ENCODE measurements at regions not wholly inside any gene's neighbourhood (a gene's known extent, or its start where the extent isn't known, plus 50 kb on each side); places are given as distances from the start of the nearest gene placed in this dataset.

GRCh38 chr1:195562074-195562473 is 1046.2 kb downstream of the KCNT2 start:
- intact Hi-C loops (cut with DNase I) = no loop called here
- DNase-seq (no peak), ATAC-seq (ENCODE audit: poor library complexity) (no peak)

GRCh38 chr1:195550071-195550862 is 1058.0 kb downstream of the KCNT2 start:
- intact Hi-C loops (cut with DNase I) = no loop called here
- no peak for ATAC-seq (ENCODE audit: poor library complexity)
- DNase-seq = no peak

- intact Hi-C loops (cut with DNase I) = no loop called here
- no peak for ATAC-seq (ENCODE audit: poor library complexity)
- DNase-seq = no peak
Measured at GRCh38 chr1:195530961-195531360, 1077.3 kb downstream of the KCNT2 start.

- no peak for ATAC-seq (ENCODE audit: poor library complexity)
- no peak for DNase-seq
- intact Hi-C loops (cut with DNase I) = no loop called here
Measured at GRCh38 chr1:195529881-195530280, 1078.4 kb downstream of the KCNT2 start.

- ATAC-seq (ENCODE audit: poor library complexity) (no peak), DNase-seq (no peak)
- intact Hi-C loops (cut with DNase I) = no loop called here
Measured at GRCh38 chr1:195520757-195521156, 1087.5 kb downstream of the KCNT2 start.

- no peak for DNase-seq
- ATAC-seq (ENCODE audit: poor library complexity) = no peak
- intact Hi-C loops (cut with DNase I) = no loop called here
Measured at GRCh38 chr1:195516036-195516435, 1092.2 kb downstream of the KCNT2 start.

GRCh38 chr1:195511501-195511900 is 1096.7 kb downstream of the KCNT2 start:
- intact Hi-C loops (cut with DNase I) = no loop called here
- no peak for ATAC-seq (ENCODE audit: poor library complexity)
- DNase-seq = no peak

- intact Hi-C loops (cut with DNase I) = no loop called here
- no peak for ATAC-seq (ENCODE audit: poor library complexity)
- DNase-seq = no peak
Measured at GRCh38 chr1:195501118-195501517, 1107.1 kb downstream of the KCNT2 start.

GRCh38 chr1:195495720-195496635 is 1112.3 kb downstream of the KCNT2 start:
- ATAC-seq (ENCODE audit: poor library complexity) (no peak), DNase-seq (no peak)
- intact Hi-C loops (cut with DNase I) = no loop called here

GRCh38 chr1:195482137-195482536 is 1126.1 kb downstream of the KCNT2 start:
- DNase-seq (no peak), ATAC-seq (ENCODE audit: poor library complexity) (no peak)
- intact Hi-C loops (cut with DNase I) = no loop called here

- no peak for DNase-seq
- intact Hi-C loops (cut with DNase I) = no loop called here
Measured at GRCh38 chr1:195481293-195481692, 1126.9 kb downstream of the KCNT2 start.

GRCh38 chr1:195475568-195475967 is 1132.7 kb downstream of the KCNT2 start:
- ATAC-seq (ENCODE audit: poor library complexity) (no peak), DNase-seq (no peak)
- intact Hi-C loops (cut with DNase I) = no loop called here

More at GRCh38 chr1:195481293-195481692, 1126.9 kb downstream of the KCNT2 start:
- ATAC-seq (ENCODE audit: poor library complexity) = no peak

- no peak for DNase-seq
- intact Hi-C loops (cut with DNase I) = no loop called here
- ATAC-seq (ENCODE audit: poor library complexity) = no peak
Measured at GRCh38 chr1:195472291-195472690, 1135.9 kb downstream of the KCNT2 start.

- ATAC-seq (ENCODE audit: poor library complexity) = no peak
- intact Hi-C loops (cut with DNase I) = no loop called here
- no peak for DNase-seq
Measured at GRCh38 chr1:195466639-195467038, 1141.6 kb downstream of the KCNT2 start.

- intact Hi-C loops (cut with DNase I) = no loop called here
- DNase-seq = no peak
- ATAC-seq (ENCODE audit: poor library complexity) = no peak
Measured at GRCh38 chr1:195462646-195463045, 1145.6 kb downstream of the KCNT2 start.

GRCh38 chr1:195462152-195462551 is 1146.1 kb downstream of the KCNT2 start:
- ATAC-seq (ENCODE audit: poor library complexity) (no peak), DNase-seq (no peak)
- intact Hi-C loops (cut with DNase I) = no loop called here

- no peak for DNase-seq
- no peak for ATAC-seq (ENCODE audit: poor library complexity)
- intact Hi-C loops (cut with DNase I) = no loop called here
Measured at GRCh38 chr1:195458365-195458764, 1149.9 kb downstream of the KCNT2 start.

- ATAC-seq (ENCODE audit: poor library complexity) (no peak), DNase-seq (no peak)
- intact Hi-C loops (cut with DNase I) = no loop called here
Measured at GRCh38 chr1:195450794-195451193, 1157.4 kb downstream of the KCNT2 start.

- DNase-seq (peak; percentile 16), ATAC-seq (ENCODE audit: poor library complexity) (no peak)
- intact Hi-C loops (cut with DNase I) = no loop called here
Measured at GRCh38 chr1:195439661-195440060, 1168.6 kb downstream of the KCNT2 start.

All from Right ventricle myocardium superior (tissue), 1 donor.